ENCODE measurements at regions not wholly inside any gene's neighbourhood (a gene's known extent, or its start where the extent isn't known, plus 50 kb on each side); places are given as distances from the start of the nearest gene placed in this dataset.

DNA sequence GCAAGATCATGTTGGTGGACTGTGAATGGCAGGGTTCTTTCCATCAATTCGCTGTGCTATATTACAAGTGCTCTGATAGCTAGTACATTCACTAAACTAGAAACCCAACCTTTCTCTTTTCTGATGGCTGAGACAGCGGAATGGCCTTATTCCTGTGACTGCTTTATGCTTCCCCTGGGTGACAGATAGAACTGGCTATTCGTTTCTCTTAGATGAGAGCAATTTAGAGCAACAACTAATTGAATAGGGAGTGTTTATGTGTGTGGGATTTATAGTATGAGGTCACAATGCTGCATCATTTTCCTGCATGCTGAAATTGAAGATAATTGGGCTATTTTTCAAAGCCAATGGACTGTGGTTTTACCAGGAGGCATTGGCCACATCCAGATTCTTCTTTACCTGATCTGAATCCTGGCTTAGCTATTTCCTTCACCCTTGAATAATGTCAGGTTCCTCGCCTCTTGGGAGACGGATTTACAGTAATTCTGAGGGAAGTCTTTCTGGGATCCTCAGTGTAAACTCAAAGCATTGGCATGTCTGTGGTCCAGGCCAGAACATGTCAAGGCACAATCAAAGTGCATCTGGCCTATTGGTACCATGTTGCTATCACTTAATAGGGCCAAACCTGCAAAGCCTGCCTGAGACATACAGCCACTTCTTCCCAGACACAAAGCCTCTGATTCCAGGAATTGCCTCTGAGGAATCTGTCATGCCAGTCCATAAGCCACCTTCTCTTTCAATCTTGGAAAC lies 775.0 kb upstream of the API5 start (continued):
- TF ChIP-seq, protein P1, sequence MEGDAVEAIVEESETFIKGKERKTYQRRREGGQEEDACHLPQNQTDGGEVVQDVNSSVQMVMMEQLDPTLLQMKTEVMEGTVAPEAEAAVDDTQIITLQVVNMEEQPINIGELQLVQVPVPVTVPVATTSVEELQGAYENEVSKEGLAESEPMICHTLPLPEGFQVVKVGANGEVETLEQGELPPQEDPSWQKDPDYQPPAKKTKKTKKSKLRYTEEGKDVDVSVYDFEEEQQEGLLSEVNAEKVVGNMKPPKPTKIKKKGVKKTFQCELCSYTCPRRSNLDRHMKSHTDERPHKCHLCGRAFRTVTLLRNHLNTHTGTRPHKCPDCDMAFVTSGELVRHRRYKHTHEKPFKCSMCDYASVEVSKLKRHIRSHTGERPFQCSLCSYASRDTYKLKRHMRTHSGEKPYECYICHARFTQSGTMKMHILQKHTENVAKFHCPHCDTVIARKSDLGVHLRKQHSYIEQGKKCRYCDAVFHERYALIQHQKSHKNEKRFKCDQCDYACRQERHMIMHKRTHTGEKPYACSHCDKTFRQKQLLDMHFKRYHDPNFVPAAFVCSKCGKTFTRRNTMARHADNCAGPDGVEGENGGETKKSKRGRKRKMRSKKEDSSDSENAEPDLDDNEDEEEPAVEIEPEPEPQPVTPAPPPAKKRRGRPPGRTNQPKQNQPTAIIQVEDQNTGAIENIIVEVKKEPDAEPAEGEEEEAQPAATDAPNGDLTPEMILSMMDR (CRISPR knock-in tag; IDR thresholded peaks at IDR 0.05), result no peak

DNA sequence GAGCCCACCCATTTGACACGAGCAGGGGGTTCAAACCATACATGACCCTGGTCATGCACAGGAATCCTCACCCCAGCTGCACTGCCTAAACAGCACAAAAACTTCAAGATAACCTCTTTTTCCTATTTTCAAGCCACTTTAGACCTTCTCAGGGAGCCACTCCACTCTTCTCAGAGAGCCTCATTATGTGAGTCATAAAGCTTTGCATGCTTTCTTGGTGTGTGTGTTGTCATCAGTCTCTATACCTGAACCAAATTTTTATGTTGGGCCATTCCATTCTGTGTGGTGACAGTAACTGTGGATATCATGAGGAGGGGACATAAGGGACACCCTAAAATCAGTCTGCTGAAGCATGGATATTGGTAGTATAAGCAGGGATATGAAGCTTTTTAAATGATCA lies 769.5 kb upstream of the API5 start:
- DNase-seq (ENCODE audit: low spot score), result no peak
- WGBS (ENCODE audit: low lambda C conversion rate), result 0% methylated on average over 1 of the region's 1 CpG
- H3K9ac ChIP-seq (ENCODE audit: insufficient read depth, low read depth, low read length), result no peak overlapping the region
- no peak for FAIRE-seq
- BruUV-seq (replicated peaks), result no TSS peak
- no peaks in the 10 kb centered on the region for H3K79me2 ChIP-seq (ENCODE audit: insufficient read depth, low read length)
- no peak for ATAC-seq
- no peaks in the 10 kb centered on the region for H3K4me1 ChIP-seq (ENCODE audit: insufficient read depth, low read length)
- H4K20me1 ChIP-seq (ENCODE audit: insufficient read depth, low read length), result no peaks in the 10 kb centered on the region
- ChIA-PET CTCF (ENCODE audit: low intra/inter-chr PET ratio, low total read pairs) (no interaction called here), POLR2A (no interaction called here)
- H2AFZ ChIP-seq (ENCODE audit: low read length), result no peak overlapping the region
- H3K36me3 ChIP-seq (replicated peaks in 1 of 2; ENCODE audit: control insufficient read depth in 1 of 2, insufficient read depth in 2 of 2, low read length in 2 of 2), result no peaks in the 10 kb centered on the region
- no peaks in the 10 kb centered on the region for H3K27me3 ChIP-seq (ENCODE audit: control insufficient read depth in 1 of 2, insufficient read depth in 2 of 2, low read length in 2 of 2)
- no peaks in the 10 kb centered on the region; the same call in 1 of the 2 replicates for H3K9me3 ChIP-seq (ENCODE audit: low read length)
- H3K4me3 ChIP-seq (replicated peaks in 1 of 3; ENCODE audit: insufficient read depth in 1 of 3, low read depth in 2 of 3, low read length in 3 of 3), result no peak overlapping the region
- no peak overlapping the region for H3K4me2 ChIP-seq (ENCODE audit: low read depth, low read length)
- no peak overlapping the region for H3K27ac ChIP-seq (ENCODE audit: extremely low read length, insufficient read depth, low read length)
- in situ Hi-C loops (cut with HindIII; ENCODE audit: extremely low pct_ligation_motif_present, low pct_unique_long_range_greater_than_20kb) (no loop called here), intact Hi-C loops (cut with micrococcal nuclease; ENCODE audit: unreplicated experiment) (no loop called here)
- TF ChIP-seq, protein P2, sequence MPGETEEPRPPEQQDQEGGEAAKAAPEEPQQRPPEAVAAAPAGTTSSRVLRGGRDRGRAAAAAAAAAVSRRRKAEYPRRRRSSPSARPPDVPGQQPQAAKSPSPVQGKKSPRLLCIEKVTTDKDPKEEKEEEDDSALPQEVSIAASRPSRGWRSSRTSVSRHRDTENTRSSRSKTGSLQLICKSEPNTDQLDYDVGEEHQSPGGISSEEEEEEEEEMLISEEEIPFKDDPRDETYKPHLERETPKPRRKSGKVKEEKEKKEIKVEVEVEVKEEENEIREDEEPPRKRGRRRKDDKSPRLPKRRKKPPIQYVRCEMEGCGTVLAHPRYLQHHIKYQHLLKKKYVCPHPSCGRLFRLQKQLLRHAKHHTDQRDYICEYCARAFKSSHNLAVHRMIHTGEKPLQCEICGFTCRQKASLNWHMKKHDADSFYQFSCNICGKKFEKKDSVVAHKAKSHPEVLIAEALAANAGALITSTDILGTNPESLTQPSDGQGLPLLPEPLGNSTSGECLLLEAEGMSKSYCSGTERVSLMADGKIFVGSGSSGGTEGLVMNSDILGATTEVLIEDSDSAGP (CRISPR knock-in tag; IDR thresholded peaks at IDR 0.05; ENCODE audit: borderline replicate concordance), result no peak
- TF ChIP-seq, protein P3, sequence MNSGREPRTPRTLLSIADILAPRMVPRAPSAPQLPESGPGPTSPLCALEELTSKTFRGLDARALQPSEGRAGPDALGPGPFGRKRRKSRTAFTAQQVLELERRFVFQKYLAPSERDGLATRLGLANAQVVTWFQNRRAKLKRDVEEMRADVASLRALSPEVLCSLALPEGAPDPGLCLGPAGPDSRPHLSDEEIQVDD (CRISPR knock-in tag; IDR thresholded peaks at IDR 0.05; ENCODE audit: borderline replicate concordance), result no peak
- TF ChIP-seq FOSL2 (CRISPR knock-in tag; IDR thresholded peaks at IDR 0.05), result no peak
- TF ChIP-seq ELF3 (CRISPR knock-in tag; IDR thresholded peaks at IDR 0.05), result no peak
- TF ChIP-seq, protein P4, sequence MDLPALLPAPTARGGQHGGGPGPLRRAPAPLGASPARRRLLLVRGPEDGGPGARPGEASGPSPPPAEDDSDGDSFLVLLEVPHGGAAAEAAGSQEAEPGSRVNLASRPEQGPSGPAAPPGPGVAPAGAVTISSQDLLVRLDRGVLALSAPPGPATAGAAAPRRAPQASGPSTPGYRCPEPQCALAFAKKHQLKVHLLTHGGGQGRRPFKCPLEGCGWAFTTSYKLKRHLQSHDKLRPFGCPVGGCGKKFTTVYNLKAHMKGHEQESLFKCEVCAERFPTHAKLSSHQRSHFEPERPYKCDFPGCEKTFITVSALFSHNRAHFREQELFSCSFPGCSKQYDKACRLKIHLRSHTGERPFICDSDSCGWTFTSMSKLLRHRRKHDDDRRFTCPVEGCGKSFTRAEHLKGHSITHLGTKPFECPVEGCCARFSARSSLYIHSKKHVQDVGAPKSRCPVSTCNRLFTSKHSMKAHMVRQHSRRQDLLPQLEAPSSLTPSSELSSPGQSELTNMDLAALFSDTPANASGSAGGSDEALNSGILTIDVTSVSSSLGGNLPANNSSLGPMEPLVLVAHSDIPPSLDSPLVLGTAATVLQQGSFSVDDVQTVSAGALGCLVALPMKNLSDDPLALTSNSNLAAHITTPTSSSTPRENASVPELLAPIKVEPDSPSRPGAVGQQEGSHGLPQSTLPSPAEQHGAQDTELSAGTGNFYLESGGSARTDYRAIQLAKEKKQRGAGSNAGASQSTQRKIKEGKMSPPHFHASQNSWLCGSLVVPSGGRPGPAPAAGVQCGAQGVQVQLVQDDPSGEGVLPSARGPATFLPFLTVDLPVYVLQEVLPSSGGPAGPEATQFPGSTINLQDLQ (CRISPR knock-in tag; IDR thresholded peaks at IDR 0.05), result no peak
- no peak for TF ChIP-seq ZNF670 (CRISPR knock-in tag; IDR thresholded peaks at IDR 0.05; ENCODE audit: borderline replicate concordance)
- TF ChIP-seq KLF12 (CRISPR knock-in tag; IDR thresholded peaks at IDR 0.05; ENCODE audit: borderline replicate concordance), result no peak
- TF ChIP-seq, protein P5, sequence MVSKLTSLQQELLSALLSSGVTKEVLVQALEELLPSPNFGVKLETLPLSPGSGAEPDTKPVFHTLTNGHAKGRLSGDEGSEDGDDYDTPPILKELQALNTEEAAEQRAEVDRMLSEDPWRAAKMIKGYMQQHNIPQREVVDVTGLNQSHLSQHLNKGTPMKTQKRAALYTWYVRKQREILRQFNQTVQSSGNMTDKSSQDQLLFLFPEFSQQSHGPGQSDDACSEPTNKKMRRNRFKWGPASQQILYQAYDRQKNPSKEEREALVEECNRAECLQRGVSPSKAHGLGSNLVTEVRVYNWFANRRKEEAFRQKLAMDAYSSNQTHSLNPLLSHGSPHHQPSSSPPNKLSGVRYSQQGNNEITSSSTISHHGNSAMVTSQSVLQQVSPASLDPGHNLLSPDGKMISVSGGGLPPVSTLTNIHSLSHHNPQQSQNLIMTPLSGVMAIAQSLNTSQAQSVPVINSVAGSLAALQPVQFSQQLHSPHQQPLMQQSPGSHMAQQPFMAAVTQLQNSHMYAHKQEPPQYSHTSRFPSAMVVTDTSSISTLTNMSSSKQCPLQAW (CRISPR knock-in tag; IDR thresholded peaks at IDR 0.05), result no peak
- TF ChIP-seq PITX1 (CRISPR knock-in tag; IDR thresholded peaks at IDR 0.05), result no peak
- TF ChIP-seq ZNF230 (CRISPR knock-in tag; IDR thresholded peaks at IDR 0.05), result no peak
- TF ChIP-seq, protein P6, sequence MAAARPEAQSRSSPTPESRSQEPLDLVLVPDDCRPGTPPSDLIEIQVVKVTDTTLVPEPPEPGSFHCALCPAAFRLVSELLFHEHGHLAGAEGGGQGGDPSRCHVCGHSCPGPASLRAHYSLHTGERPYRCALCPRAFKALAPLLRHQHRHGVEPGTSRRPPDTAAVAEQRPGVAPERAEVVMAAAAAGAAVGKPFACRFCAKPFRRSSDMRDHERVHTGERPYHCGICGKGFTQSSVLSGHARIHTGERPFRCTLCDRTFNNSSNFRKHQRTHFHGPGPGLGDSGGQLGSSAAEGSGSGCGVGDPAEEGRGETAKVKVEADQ (CRISPR knock-in tag; IDR thresholded peaks at IDR 0.05; ENCODE audit: borderline replicate concordance), result no peak
- no peak for TF ChIP-seq PAF1 (CRISPR knock-in tag; IDR thresholded peaks at IDR 0.05)
